ENCODE measurements at regions not wholly inside any gene's neighbourhood (a gene's known extent, or its start where the extent isn't known, plus 50 kb on each side); places are given as distances from the start of the nearest gene placed in this dataset.

GRCh38 chr10:75294031-75294437 lies 58.3 kb upstream of the COMTD1 start:
- no peak for DNase-seq

GRCh38 chr10:75293446-75293820 lies 57.7 kb upstream of the COMTD1 start:
- no peak for DNase-seq

DNA sequence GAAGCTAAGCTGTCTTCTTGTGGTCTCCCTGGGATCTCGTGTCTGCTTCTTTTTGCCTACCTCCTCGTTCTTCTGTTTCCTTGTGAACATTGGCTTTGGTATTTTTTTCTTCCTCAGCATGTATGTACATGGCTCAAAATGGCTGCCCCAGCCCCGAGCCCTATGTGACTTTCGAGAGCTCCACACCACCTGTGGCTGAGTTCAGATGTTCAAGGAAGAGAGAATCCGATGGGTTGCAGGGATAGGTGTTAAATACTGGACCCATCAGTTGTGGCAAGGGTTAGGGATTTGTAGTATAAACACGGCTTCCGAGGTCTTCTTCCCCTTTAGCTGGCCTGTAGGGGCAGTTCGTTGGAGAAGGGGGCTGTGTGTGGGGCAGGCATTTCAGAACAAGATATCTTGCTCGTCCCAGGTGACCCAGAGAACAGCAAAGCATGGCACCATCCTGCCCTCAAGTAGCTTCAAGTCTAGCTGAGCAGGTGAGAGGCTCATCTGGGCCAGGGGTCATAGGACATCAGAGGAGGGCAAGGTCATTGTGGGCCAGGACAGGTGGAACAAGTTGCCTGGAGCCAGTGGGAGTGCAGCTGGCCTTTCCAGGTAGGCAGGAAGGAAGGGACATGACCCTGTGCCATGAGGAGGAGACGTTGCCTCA lies 57.2 kb upstream of the COMTD1 start:
- DNase-seq = no peak

DNA sequence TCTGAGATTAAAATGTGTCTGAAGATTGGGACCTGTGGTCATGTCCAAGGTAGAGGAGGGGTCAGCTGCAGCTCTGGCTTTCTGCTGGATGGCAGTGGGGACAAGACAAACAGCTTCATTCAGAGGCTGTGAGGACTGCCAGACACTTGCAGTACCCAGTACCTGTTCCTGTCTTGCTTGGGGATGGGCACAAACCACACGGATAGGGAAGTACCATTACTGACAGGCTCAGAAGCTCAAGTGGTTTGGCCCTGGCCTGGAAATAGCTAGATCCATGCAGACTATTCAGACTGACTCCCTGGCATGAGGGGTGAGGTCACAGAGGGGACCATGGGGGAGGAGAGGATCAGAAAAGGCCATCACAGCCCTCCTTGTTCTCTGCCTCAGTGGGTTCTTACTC lies 56.0 kb upstream of the COMTD1 start:
- DNase-seq = no peak

DNA sequence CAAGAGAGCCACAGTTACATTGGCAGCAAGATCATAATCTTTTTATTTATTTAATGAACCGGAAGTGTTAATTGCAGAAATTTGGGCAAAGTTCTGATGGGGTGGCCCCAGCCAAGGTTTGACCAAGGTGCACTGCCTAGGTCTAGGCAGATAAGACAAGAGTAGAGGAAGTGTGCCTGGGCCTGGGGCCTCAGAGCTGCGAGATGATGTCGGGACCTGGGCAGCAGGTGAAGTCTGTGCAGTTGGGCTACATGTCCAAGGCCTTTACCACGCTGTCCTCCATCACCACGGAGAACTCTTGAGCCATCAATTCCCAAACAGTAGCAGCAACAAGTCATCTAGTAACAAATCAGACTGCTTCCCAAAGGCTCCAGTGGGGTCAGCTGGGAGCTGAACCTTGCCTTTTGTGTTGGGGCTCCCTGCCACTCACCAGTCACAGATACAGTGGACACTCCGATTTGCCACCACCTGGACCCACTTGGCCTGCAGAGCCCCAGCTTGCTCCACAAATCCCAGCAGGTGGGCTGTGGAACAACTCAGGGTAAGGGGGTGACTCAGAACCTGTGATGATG lies 52.5 kb upstream of the COMTD1 start:
- DNase-seq = no peak

- DNase-seq = no peak
These were observed 51.9 kb upstream of the COMTD1 start for GRCh38 chr10:75287697-75288096.

DNA sequence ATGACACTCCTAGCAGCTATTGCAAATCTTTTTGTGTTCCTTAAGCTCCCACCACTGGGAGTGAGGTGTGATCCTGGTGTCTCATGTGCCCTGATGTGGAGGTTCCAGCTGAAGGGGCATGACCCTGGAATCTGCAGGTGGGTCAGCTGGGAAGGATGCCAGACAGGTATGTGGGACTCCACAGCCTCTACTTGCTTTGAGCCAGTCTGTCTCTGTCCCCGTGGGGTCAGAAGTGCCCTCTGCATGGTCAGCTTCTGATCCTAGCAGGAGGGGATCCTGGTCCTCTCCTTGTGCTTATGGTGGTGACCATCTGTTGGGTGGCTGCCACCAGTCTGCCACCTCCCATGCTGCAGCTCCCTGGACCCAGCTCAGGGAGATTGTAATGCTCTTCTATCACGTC lies 51.1 kb upstream of the COMTD1 start:
- DNase-seq = no peak

All from NCI-H748 treated with DMSO at 0.1 percent for 48 hours (cell line).